A204.1 (cell line): ENCODE measurements at regions not wholly inside any gene's neighbourhood (a gene's known extent, or its start where the extent isn't known, plus 50 kb on each side); places are given as distances from the start of the nearest gene placed in this dataset.
"Not testable (repeated sequence)": the region's sequence is repeated elsewhere in the genome, so short reads cannot be mapped to it uniquely, and the experiment has no call there.

ENCODE experiments used
- FAIRE-seq: peaks from 2 replicates; lab custom pipeline; 2012; peaks lifted over from hg19 to GRCh38; lab: Jason Lieb, UNC

- not testable (repeated sequence) for FAIRE-seq
Observed at GRCh38 chr21:32823296-32823695, 51.7 kb upstream of the PAXBP1 start.

- FAIRE-seq: no peak
Observed at GRCh38 chr21:32824950-32825349, 53.4 kb upstream of the PAXBP1 start.

- FAIRE-seq: peak; percentile 61
Observed at GRCh38 chr21:32826329-32827167, 55.0 kb upstream of the PAXBP1 start.

GRCh38 chr21:32828908-32829307, 57.4 kb upstream of the PAXBP1 start:
- no peak for FAIRE-seq

GRCh38 chr21:32829504-32829903, 57.9 kb upstream of the PAXBP1 start:
- FAIRE-seq: no peak

GRCh38 chr21:32831779-32832178, 60.2 kb upstream of the PAXBP1 start:
- FAIRE-seq: not testable (repeated sequence)

- no peak for FAIRE-seq
Observed at GRCh38 chr21:32834211-32834915, 62.8 kb upstream of the PAXBP1 start.

- no peak for FAIRE-seq
Observed at GRCh38 chr21:32834916-32835235, 63.3 kb upstream of the PAXBP1 start.

- FAIRE-seq: no peak
Observed at GRCh38 chr21:32842146-32842545, 70.6 kb upstream of the PAXBP1 start.

GRCh38 chr21:32843561-32843960, 72.0 kb upstream of the PAXBP1 start:
- FAIRE-seq: no peak

- no peak for FAIRE-seq
Observed at GRCh38 chr21:32844076-32844475, 72.5 kb upstream of the PAXBP1 start.

GRCh38 chr21:32844653-32845436, 73.3 kb upstream of the PAXBP1 start:
- FAIRE-seq: no peak

- no peak for FAIRE-seq
Observed at GRCh38 chr21:32858628-32859027, 87.1 kb upstream of the PAXBP1 start.

- no peak for FAIRE-seq
Observed at GRCh38 chr21:32860399-32860798, 88.8 kb upstream of the PAXBP1 start.

- FAIRE-seq: no peak
Observed at GRCh38 chr21:32861866-32862265, 90.3 kb upstream of the PAXBP1 start.

GRCh38 chr21:32867597-32867996, 96.0 kb upstream of the PAXBP1 start:
- no peak for FAIRE-seq

GRCh38 chr21:32868631-32869454, 97.3 kb upstream of the PAXBP1 start:
- FAIRE-seq: no peak

- FAIRE-seq: no peak
Observed at GRCh38 chr21:32869459-32869858, 97.9 kb upstream of the PAXBP1 start.

- FAIRE-seq: no peak
Observed at GRCh38 chr21:32876426-32876825, 104.9 kb upstream of the PAXBP1 start.

- FAIRE-seq: peak; percentile 40
Observed at GRCh38 chr21:32877888-32878287, 106.3 kb upstream of the PAXBP1 start.

GRCh38 chr21:32878661-32879060, 107.1 kb upstream of the PAXBP1 start:
- no peak for FAIRE-seq

- FAIRE-seq: no peak
Observed at GRCh38 chr21:32881458-32881857, 109.9 kb upstream of the PAXBP1 start.
